Thoracic aorta (tissue), 2 donors: ENCODE measurements at regions not wholly inside any gene's neighbourhood (a gene's known extent, or its start where the extent isn't known, plus 50 kb on each side); places are given as distances from the start of the nearest gene placed in this dataset.

ENCODE experiments used
- ATAC-seq: fragments of 150-250 bp; one replicate; pipeline ENCODE4 v1.8.0; 2017; ENCODE audit warnings: low read depth; ENCODE audit not compliant: insufficient number of reproducible peaks, low FRiP score
- DNase-seq: peaks from one replicate; pipeline ENCODE4 v3.0.0-alpha.2; 2020; ENCODE audit warnings: low spot score
- H3K27ac ChIP-seq, 2 donors: fragments of 200-600 bp; sonication (generic); 1 replicate in 1 of 2; 2 replicates in 1 of 2; pipeline ENCODE4 v1.5.1; 2016; ENCODE audit warnings: mild to moderate bottlenecking in 2 of 2, moderate library complexity in 2 of 2
- H3K27me3 ChIP-seq: fragments of 200-600 bp; sonication (generic); replicated peaks from 2 replicates; pipeline ENCODE4 v1.6.0; 2016; ENCODE audit warnings: mild to moderate bottlenecking; ENCODE audit not compliant: insufficient read depth
- H3K36me3 ChIP-seq: fragments of 200-600 bp; sonication (generic); one replicate; pipeline ENCODE4 v1.5.1; 2016
- H3K4me1 ChIP-seq, 2 donors: fragments of 200-600 bp; sonication (generic); 1 replicate in 1 of 2; 2 replicates in 1 of 2; pipeline versions ENCODE4 v1.5.1 to v1.6.0; 2016; ENCODE audit warnings: low read depth in 2 of 2, mild to moderate bottlenecking in 1 of 2; ENCODE audit not compliant: control insufficient read depth in 1 of 2
- H3K4me3 ChIP-seq: fragments of 200-600 bp; sonication (generic); 2 replicates; pipeline ENCODE4 v1.5.1; 2016; ENCODE audit warnings: mild to moderate bottlenecking
- H3K9me3 ChIP-seq: fragments of 200-600 bp; sonication (generic); 2 replicates; pipeline ENCODE4 v1.5.1; 2016
- CTCF ChIP-seq: fragments of 200-600 bp; sonication (generic); IDR thresholded peaks from one replicate; pipeline ENCODE4 v1.5.1; 2019; ENCODE audit warnings: antibody characterized with exemption

- H3K4me1 ChIP-seq = no peaks in the 10 kb centered on the region
- ATAC-seq = no peak
Measured at GRCh38 chr5:125004009-125004408, 257.6 kb upstream of the ZNF608 start.

GRCh38 chr5:125005266-125005665 lies 258.8 kb upstream of the ZNF608 start:
- ATAC-seq = no peak
- H3K27me3 ChIP-seq = no peaks in the 10 kb centered on the region
- no peak overlapping the region for H3K27ac ChIP-seq
- H3K9me3 ChIP-seq = no peaks in the 10 kb centered on the region
- H3K4me1 ChIP-seq = no peaks in the 10 kb centered on the region
- TF ChIP-seq CTCF = no peak
- DNase-seq = no peak
- H3K4me3 ChIP-seq = peak overlapping the region; percentile 37
- no peaks in the 10 kb centered on the region for H3K36me3 ChIP-seq

More at GRCh38 chr5:125004009-125004408, 257.6 kb upstream of the ZNF608 start:
- H3K9me3 ChIP-seq = no peaks in the 10 kb centered on the region
- H3K27me3 ChIP-seq = no peaks in the 10 kb centered on the region
- no peak overlapping the region for H3K27ac ChIP-seq
- H3K36me3 ChIP-seq = no peaks in the 10 kb centered on the region
- DNase-seq = no peak
- TF ChIP-seq CTCF = no peak
- no peak overlapping the region for H3K4me3 ChIP-seq

- Histone ChIP-seq H3K36me3 (no peaks in the 10 kb centered on the region), H3K27me3 (no peaks in the 10 kb centered on the region), H3K4me3 (no peak overlapping the region), H3K4me1 (no peaks in the 10 kb centered on the region), H3K9me3 (no peaks in the 10 kb centered on the region), H3K27ac (no peak overlapping the region)
- TF ChIP-seq CTCF = no peak
- ATAC-seq (no peak), DNase-seq (no peak)
Measured at GRCh38 chr5:125006011-125006685, 259.7 kb upstream of the ZNF608 start.

- TF ChIP-seq CTCF = no peak
- Histone ChIP-seq H3K36me3 (no peaks in the 10 kb centered on the region), H3K27me3 (no peaks in the 10 kb centered on the region), H3K27ac (no peak overlapping the region), H3K4me3 (no peak overlapping the region), H3K4me1 (no peaks in the 10 kb centered on the region), H3K9me3 (no peaks in the 10 kb centered on the region)
- ATAC-seq = no peak
- no peak for DNase-seq
Measured at GRCh38 chr5:125010356-125010755, 263.9 kb upstream of the ZNF608 start.

- H3K4me3 ChIP-seq = no peak overlapping the region
- no peaks in the 10 kb centered on the region for H3K9me3 ChIP-seq
- no peak for TF ChIP-seq CTCF
- no peaks in the 10 kb centered on the region for H3K27me3 ChIP-seq
- no peak overlapping the region for H3K27ac ChIP-seq
- no peak for DNase-seq
- H3K4me1 ChIP-seq = no peaks in the 10 kb centered on the region
- no peaks in the 10 kb centered on the region for H3K36me3 ChIP-seq
- no peak for ATAC-seq
Measured at GRCh38 chr5:125011014-125011413, 264.6 kb upstream of the ZNF608 start.
